Psoas muscle (tissue), 7 donors: ENCODE measurements at regions not wholly inside any gene's neighbourhood (a gene's known extent, or its start where the extent isn't known, plus 50 kb on each side); places are given as distances from the start of the nearest gene placed in this dataset.

ENCODE experiments used
- ATAC-seq, 4 donors: fragments of 200-7000 bp; cut with Tn5 transposase; one replicate each; pipeline ENCODE4 v1.9.1; 2020; ENCODE audit warnings: moderate library complexity in 3 of 4, mild to moderate bottlenecking in 2 of 4
- DNase-seq, 2 donors: peaks; one replicate each; pipeline ENCODE4 v3.0.0-alpha.2; 2020
- H3K27ac ChIP-seq: fragments of 200-600 bp; one replicate; pipeline ENCODE4 v1.8.0; 2022
- H3K27me3 ChIP-seq, 3 donors: fragments of 200-600 bp in 1 of 3; one replicate each; pipeline versions ENCODE4 v1.6.1 to v1.8.0; 2013 to 2022; ENCODE audit warnings: low read length in 2 of 3, mild to moderate bottlenecking in 2 of 3, moderate library complexity in 1 of 3; ENCODE audit not compliant: insufficient read depth in 3 of 3
- H3K36me3 ChIP-seq, 2 donors: fragments of 200-600 bp in 1 of 2; one replicate each; pipeline versions ENCODE4 v1.6.1 to v1.8.0; 2013 to 2022; ENCODE audit warnings: low read depth in 1 of 2, mild to moderate bottlenecking in 1 of 2, moderate library complexity in 1 of 2; ENCODE audit not compliant: insufficient read depth in 1 of 2
- H3K4me1 ChIP-seq: fragments of 200-600 bp; one replicate; pipeline ENCODE4 v1.8.0; 2022
- H3K4me3 ChIP-seq: fragments of 200-600 bp; one replicate; pipeline ENCODE4 v1.8.0; 2022; ENCODE audit warnings: mild to moderate bottlenecking
- H3K9me3 ChIP-seq: fragments of 200-600 bp; one replicate; pipeline ENCODE4 v1.8.0; 2022
- CTCF ChIP-seq: fragments of 200-600 bp; IDR thresholded peaks from one replicate; pipeline ENCODE4 v1.8.0; 2022; ENCODE audit warnings: antibody characterized with exemption
- WGBS, 3 donors: extraction: QIAGEN DNeasy Blood & Tissue Kit; methylation state at CpG; one replicate each; pipeline versions ENCODE4 v1.1.6 to v1.1.7; 2013; 5-methylcytosine and 5-hydroxymethylcytosine counted together
- intact Hi-C, 2 donors: fragments of 100-400 bp; cut with DNase I; formaldehyde crosslinking; loops; one replicate each; pipeline versions ENCODE4 v1.11.0 to v1.14.2; 2022
- donor health status: healthy with polysubstance abuse.
- donor health status: DM: no; HTN: no; CAD: no; lungs with moderate emphysema.
- donor health status: Bipolar disorder and iron deficiency.
- donor health status: healthy.
- donor health status: DM: yes; HTN: yes; CAD: no.
- donor health status: DM: no; HTN: no; CAD: no.
- donor health status: DM: yes; HTN: yes; CAD: no.

- Histone ChIP-seq H3K36me3 (no peaks in the 10 kb centered on the region), H3K27ac (no peak overlapping the region), H3K27me3 (no peaks in the 10 kb centered on the region), H3K4me3 (no peak overlapping the region), H3K9me3 (no peaks in the 10 kb centered on the region), H3K4me1 (no peaks in the 10 kb centered on the region)
- ATAC-seq = no peak
- TF ChIP-seq CTCF = no peak
- WGBS, 3 donors = 62 to 79% (median 63%) methylated on average over 2 of the region's 2 CpGs
- intact Hi-C loops = no loop called here
- DNase-seq = no peak
Measured at GRCh38 chr1:218850367-218850766, 323.3 kb upstream of the LYPLAL1 start.

DNA sequence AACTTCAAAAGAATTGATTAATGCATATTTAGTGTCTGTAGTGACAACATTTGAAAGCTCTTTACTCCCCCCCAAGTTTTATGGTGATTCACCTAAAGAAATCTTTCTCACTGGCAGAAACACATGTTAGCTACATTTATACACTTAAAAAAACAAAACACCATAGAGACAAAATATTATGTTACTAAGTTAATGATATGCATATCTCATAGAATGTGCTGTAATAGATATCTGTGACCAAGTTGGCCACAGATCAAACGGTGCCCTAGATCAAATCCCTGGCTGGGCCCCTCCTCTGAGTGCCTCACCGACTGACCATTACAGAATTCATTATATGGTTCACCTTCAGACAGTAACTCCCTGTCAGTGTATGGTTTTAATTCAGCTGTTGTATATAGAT is 322.1 kb upstream of the LYPLAL1 start:
- no peak for TF ChIP-seq CTCF

DNA sequence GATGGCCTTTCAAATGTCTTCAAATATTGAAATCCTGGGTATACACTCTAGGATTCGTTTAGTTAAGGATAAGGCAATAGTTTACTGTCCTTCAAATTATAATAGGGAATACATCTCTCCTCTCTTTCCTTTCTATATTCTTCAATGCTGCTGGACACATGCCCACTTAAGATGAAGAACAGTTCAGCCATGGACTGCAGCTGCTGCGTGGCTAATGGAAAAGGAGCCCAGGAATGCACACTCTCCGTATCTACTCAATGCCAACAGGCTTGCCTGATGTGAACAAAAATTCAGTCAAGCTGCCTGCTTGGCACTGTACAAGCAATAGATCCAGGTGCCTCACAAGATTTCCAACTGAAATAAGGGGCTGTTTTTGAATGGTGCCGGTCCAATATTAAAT is 321.2 kb upstream of the LYPLAL1 start:
- no peak for TF ChIP-seq CTCF
- H3K4me3 ChIP-seq = no peak overlapping the region
- intact Hi-C loops = no loop called here
- DNase-seq (no peak), ATAC-seq (no peak)
- WGBS, 3 donors = 33 to 50% (median 35%) methylated on average over 4 of the region's 4 CpGs
- no peaks in the 10 kb centered on the region for H3K9me3 ChIP-seq
- no peak overlapping the region for H3K27ac ChIP-seq
- no peaks in the 10 kb centered on the region for H3K36me3 ChIP-seq
- H3K27me3 ChIP-seq = no peaks in the 10 kb centered on the region
- H3K4me1 ChIP-seq = no peaks in the 10 kb centered on the region

More for the DNA sequence above, 322.1 kb upstream of the LYPLAL1 start:
- Histone ChIP-seq H3K4me3 (no peak overlapping the region), H3K36me3 (no peaks in the 10 kb centered on the region), H3K9me3 (no peaks in the 10 kb centered on the region), H3K27ac (no peak overlapping the region), H3K27me3 (no peaks in the 10 kb centered on the region), H3K4me1 (no peaks in the 10 kb centered on the region)
- no peak for DNase-seq
- intact Hi-C loops = no loop called here
- WGBS, 3 donors = 23 to 40% (median 35%) methylated on average over 2 of the region's 2 CpGs
- ATAC-seq = no peak

GRCh38 chr1:218863987-218864386 is 309.7 kb upstream of the LYPLAL1 start:
- no peaks in the 10 kb centered on the region for H3K27me3 ChIP-seq
- H3K9me3 ChIP-seq = no peaks in the 10 kb centered on the region
- intact Hi-C loops = no loop called here
- no peak for TF ChIP-seq CTCF
- DNase-seq = no peak
- no peaks in the 10 kb centered on the region for H3K4me1 ChIP-seq
- no peak overlapping the region for H3K27ac ChIP-seq
- no peak overlapping the region for H3K4me3 ChIP-seq
- H3K36me3 ChIP-seq = no peaks in the 10 kb centered on the region
- 94 to 100% (median 96%) methylated on average over 3 of the region's 3 CpGs for WGBS, 3 donors
- no peak for ATAC-seq

DNA sequence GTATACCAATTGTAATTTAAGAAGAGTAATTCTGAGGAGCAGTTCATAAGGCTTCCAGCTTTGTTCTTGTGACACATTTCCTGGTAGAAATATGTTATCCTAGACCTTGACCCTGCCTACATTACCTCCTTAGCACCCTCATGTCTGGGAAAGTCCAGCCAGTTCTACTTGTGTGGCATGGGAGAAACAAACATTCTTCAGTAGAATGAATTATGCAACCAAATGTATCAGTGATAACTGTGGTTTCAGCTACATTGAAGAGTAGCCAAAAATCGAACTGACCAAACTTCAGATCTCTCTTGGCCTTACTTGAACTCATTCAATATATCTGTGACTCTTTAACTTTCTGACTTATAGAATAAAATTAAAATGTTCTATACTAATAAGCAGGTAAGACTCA is 308.1 kb upstream of the LYPLAL1 start:
- no peak for ATAC-seq

More for the DNA sequence above, 308.1 kb upstream of the LYPLAL1 start:
- no peaks in the 10 kb centered on the region for H3K4me1 ChIP-seq
- H3K27ac ChIP-seq = no peak overlapping the region
- TF ChIP-seq CTCF = no peak
- H3K9me3 ChIP-seq = no peaks in the 10 kb centered on the region
- DNase-seq = no peak
- H3K36me3 ChIP-seq = no peaks in the 10 kb centered on the region
- H3K4me3 ChIP-seq = no peak overlapping the region
- intact Hi-C loops = no loop called here
- H3K27me3 ChIP-seq = no peaks in the 10 kb centered on the region
- WGBS, 3 donors = 23 to 52% (median 24%) methylated on average over 1 of the region's 1 CpG
